K562 (cell line): ENCODE measurements at regions not wholly inside any gene's neighbourhood (a gene's known extent, or its start where the extent isn't known, plus 50 kb on each side); places are given as distances from the start of the nearest gene placed in this dataset.

Experiments
- ATAC-seq: fragments of 200-7000 bp; cut with Tn5 transposase; 3 replicates; pipeline ENCODE4 v1.9.1; 2020; ENCODE audit warnings: moderate library complexity
- BruUV-seq: library from RNA; stranded (reverse); fragments of 400-500 nt; replicated peaks from 2 replicates; lab custom pipeline; 2021; lab: Mats Ljungman, UMichigan
- CTCF ChIA-PET: fragments of 300-600 bp; formaldehyde crosslinking; extraction: SDS; loops from one replicate; lab custom pipeline; 2021; ENCODE audit warnings: low intra/inter-chr PET ratio; lab: Yijun Ruan, JAX
- POLR2A ChIA-PET: fragments of 300-600, 350-650 bp; sonication (Branson Sonifier 250); formaldehyde crosslinking; extraction: SDS; loops from one replicate; lab custom pipeline; 2021; ENCODE audit warnings: antibody characterized with exemption, inconsistent platforms; lab: Yijun Ruan, JAX
- DNase-seq, 4 experiments: peaks; one replicate each; pipeline versions ENCODE4 v3.0.0 to v3.0.0-alpha.2; 2011 to 2018; ENCODE audit warnings: low spot score in 3 of 4, mixed read lengths in 3 of 4; ENCODE audit errors: extremely low read depth in 1 of 4
- FAIRE-seq: peaks from 2 replicates; lab custom pipeline; 2011; peaks lifted over from hg19 to GRCh38; lab: Jason Lieb, UNC
- H2AFZ ChIP-seq: 2 replicates; pipeline ENCODE4 v1.6.0; 2011; ENCODE audit warnings: low read depth, low read length, control low read depth, inconsistent platforms
- H3K27ac ChIP-seq: fragments of 200-600 bp; 3 replicates; pipeline ENCODE4 v1.8.0; 2011; ENCODE audit warnings: low read depth, mild to moderate bottlenecking, control low read depth, inconsistent platforms, low read length, moderate library complexity, mixed read lengths; ENCODE audit errors: extremely low read depth
- H3K27me3 ChIP-seq, 2 experiments: fragments of 300-600 bp in 1 of 2; 2 replicates in 1 of 2; 3 replicates in 1 of 2; pipeline versions ENCODE4 v1.6.0 to v1.8.0; 2011; ENCODE audit warnings: inconsistent platforms in 2 of 2, low read length in 2 of 2, mild to moderate bottlenecking in 1 of 2, mixed read lengths in 1 of 2, moderate library complexity in 1 of 2; ENCODE audit not compliant: control insufficient read depth in 2 of 2, insufficient read depth in 2 of 2
- H3K36me3 ChIP-seq: fragments of 300-600 bp; 3 replicates; pipeline ENCODE4 v1.8.0; 2011; ENCODE audit warnings: mild to moderate bottlenecking, low read length, inconsistent platforms; ENCODE audit not compliant: control insufficient read depth, insufficient read depth
- H3K4me1 ChIP-seq, 2 experiments: fragments of 200-600 bp in 1 of 2; replicated peaks in 1 of 2; 2 replicates in 1 of 2; 3 replicates in 1 of 2; pipeline versions ENCODE4 v1.5.1 to v1.8.0; 2011; ENCODE audit warnings: inconsistent platforms in 2 of 2, low read length in 2 of 2, mild to moderate bottlenecking in 1 of 2, mixed read lengths in 1 of 2, moderate library complexity in 1 of 2; ENCODE audit not compliant: control insufficient read depth in 2 of 2, insufficient read depth in 2 of 2
- H3K4me2 ChIP-seq: 2 replicates; pipeline ENCODE4 v1.6.1; 2011; ENCODE audit warnings: low read length, control low read depth, inconsistent platforms, mixed read lengths; ENCODE audit not compliant: insufficient read depth
- H3K4me3 ChIP-seq: fragments of 200-600 bp; sonication (generic), shearing (Covaris generic); 2 replicates; pipeline ENCODE4 v1.5.1; 2016; ENCODE audit warnings: control low read depth, inconsistent platforms
- H3K79me2 ChIP-seq: fragments of 200-600 bp; 3 replicates; pipeline ENCODE4 v1.8.0; 2011; ENCODE audit warnings: low read length, inconsistent platforms; ENCODE audit not compliant: control insufficient read depth, insufficient read depth
- H3K9ac ChIP-seq, 2 experiments: 2 replicates each; pipeline versions ENCODE4 v1.6.0 to v1.6.1; 2011; ENCODE audit warnings: low read depth in 2 of 2, low read length in 2 of 2, control low read depth in 1 of 2, inconsistent platforms in 1 of 2, mild to moderate bottlenecking in 1 of 2, mixed read lengths in 1 of 2; ENCODE audit not compliant: insufficient read depth in 1 of 2
- H3K9me1 ChIP-seq: one replicate; pipeline ENCODE4 v1.6.0; 2011; ENCODE audit warnings: inconsistent platforms, mild to moderate bottlenecking, low read length, moderate library complexity; ENCODE audit not compliant: control insufficient read depth, insufficient read depth
- H3K9me3 ChIP-seq: replicated peaks from 2 replicates; pipeline ENCODE4 v1.5.1; 2011; ENCODE audit warnings: low read depth, low read length, inconsistent platforms; ENCODE audit not compliant: control insufficient read depth, insufficient read depth
- H4K20me1 ChIP-seq: replicated peaks from 2 replicates; pipeline ENCODE4 v1.6.1; 2011; ENCODE audit warnings: low read length, inconsistent platforms, mixed read lengths; ENCODE audit not compliant: control insufficient read depth, insufficient read depth
- ATF1 ChIP-seq, 2 experiments: fragments of 450-650 bp in 1 of 2; IDR thresholded peaks; 2 replicates each; pipeline ENCODE4 v1.6.1; 2016; ENCODE audit warnings: missing compliant biosample characterization in 1 of 2, missing genetic modification characterization in 1 of 2
- CBFA2T2 ChIP-seq: fragments of 450-650 bp; conservative IDR thresholded peaks from 2 replicates; pipeline ENCODE4 v1.6.1; 2017; ENCODE audit warnings: mild to moderate bottlenecking
- GABPB2 ChIP-seq: fragments of 250-450 bp; sonication (Bioruptor Pico); conservative IDR thresholded peaks from 2 replicates; pipeline ENCODE4 v1.5.1; 2021; ENCODE audit warnings: mild to moderate bottlenecking
- HNRNPH1 ChIP-seq: fragments of 200-400 bp; formaldehyde crosslinking; optimal IDR thresholded peaks from 2 replicates; pipeline ENCODE3; 2017; ENCODE audit warnings: low read depth, mild to moderate bottlenecking, low read length, moderate library complexity
- MXI1 ChIP-seq: IDR thresholded peaks from 2 replicates; pipeline ENCODE4 v1.6.1; 2011; ENCODE audit warnings: low read depth, mild to moderate bottlenecking, improper control_type of control experiment, low read length
- PHB ChIP-seq: fragments of 250-450 bp; sonication (Bioruptor Pico); IDR thresholded peaks from 2 replicates; pipeline ENCODE4 v1.5.0; 2021
- POLR2AphosphoS5 ChIP-seq: IDR thresholded peaks from 2 replicates; pipeline ENCODE4 v1.6.1; 2011; ENCODE audit warnings: mild to moderate bottlenecking, low read depth, low read length, moderate library complexity; ENCODE audit not compliant: control insufficient read depth, insufficient read depth
- PRMT5 ChIP-seq: sonication (generic); formaldehyde crosslinking; IDR thresholded peaks from 2 replicates; pipeline ENCODE4 v1.5.0; 2020; ENCODE audit warnings: missing genetic modification reagents
- RBM34 ChIP-seq: fragments of 200-400 bp; formaldehyde crosslinking; IDR thresholded peaks from 2 replicates; pipeline ENCODE4 v1.6.1; 2018; ENCODE audit warnings: low read length, borderline replicate concordance; ENCODE audit not compliant: insufficient read depth
- RCOR1 ChIP-seq, 2 experiments: IDR thresholded peaks; 2 replicates each; pipeline ENCODE4 v1.6.1; 2012; ENCODE audit warnings: low read depth in 2 of 2, low read length in 2 of 2, borderline replicate concordance in 1 of 2, improper control_type of control experiment in 1 of 2
- SMARCB1 ChIP-seq: IDR thresholded peaks from 2 replicates; pipeline ENCODE4 v1.6.1; 2011; ENCODE audit warnings: improper control_type of control experiment, low read depth; ENCODE audit not compliant: insufficient read length
- STAT5B ChIP-seq: fragments of 250-450 bp; sonication (Bioruptor Pico); IDR thresholded peaks from 2 replicates; pipeline ENCODE4 v1.8.0; 2021; ENCODE audit warnings: mild to moderate bottlenecking, inconsistent platforms
- XRCC4 ChIP-seq: IDR thresholded peaks from one replicate; pipeline ENCODE4 v1.6.1; 2011; ENCODE audit not compliant: insufficient read depth, insufficient read length; ENCODE audit errors: extremely low read depth
- ZNF212 ChIP-seq: fragments of 450-650 bp; formaldehyde crosslinking; IDR thresholded peaks from 2 replicates; pipeline ENCODE4 v1.4.0; 2020; ENCODE audit warnings: mild to moderate bottlenecking
- WGBS: fragments of 100-300 bp; shearing (Covaris generic); methylation state at CpG from one replicate; pipeline ENCODE4 v1.1.6; 2016; ENCODE audit warnings: low coverage, mixed read lengths; ENCODE audit not compliant: insufficient coverage; ENCODE audit errors: missing lambda C conversion rate; 5-methylcytosine and 5-hydroxymethylcytosine counted together
- in situ Hi-C: fragments of 300-500 bp; cut with MboI; formaldehyde crosslinking; loops from 4 replicates; pipeline ENCODE4 v1.15.0; 2018; ENCODE audit warnings: inconsistent platforms, mixed read lengths
- intact Hi-C: fragments of 100-400 bp; cut with micrococcal nuclease; formaldehyde crosslinking; loops from 2 replicates; pipeline ENCODE4 v1.14.2; 2022
- TF ChIP-seq, protein P1 (sequence below): fragments of 250-450 bp; sonication (Bioruptor Pico); IDR thresholded peaks from 2 replicates; pipeline ENCODE4 v1.4.0; 2020; ENCODE audit warnings: mild to moderate bottlenecking, moderate library complexity, borderline replicate concordance
- TF ChIP-seq, protein P2 (sequence below): sonication (generic); formaldehyde crosslinking; IDR thresholded peaks from 2 replicates; pipeline ENCODE4 v1.9.0; 2022; ENCODE audit warnings: mild to moderate bottlenecking, missing genetic modification reagents
- TF ChIP-seq, protein P3 (sequence below): sonication (generic); formaldehyde crosslinking; IDR thresholded peaks from 2 replicates; pipeline ENCODE4 v1.4.0; 2020; ENCODE audit warnings: mild to moderate bottlenecking, missing genetic modification reagents

DNA sequence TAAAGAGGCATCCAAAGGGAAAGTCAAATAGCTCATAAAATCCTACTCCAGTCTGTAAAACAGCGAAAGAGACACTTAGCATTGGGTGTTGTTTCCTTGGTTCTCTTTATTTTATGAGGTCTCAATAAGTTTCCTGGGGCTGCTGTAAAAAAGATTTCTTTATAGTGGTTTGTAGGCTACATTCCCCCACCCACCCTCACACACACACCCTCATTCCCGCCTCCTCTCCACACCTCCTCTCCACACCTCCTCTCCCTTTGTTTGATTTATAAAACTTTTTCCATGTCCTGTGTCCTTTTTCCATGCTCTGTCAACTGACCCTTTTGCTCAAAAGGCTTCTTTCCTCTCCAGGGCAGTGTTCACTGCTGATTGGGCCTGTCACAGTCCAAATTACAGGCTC, 178.9 kb upstream of the SOX9 start:
- CTCF ChIA-PET, result no interaction called here
- no peaks in the 10 kb centered on the region for H3K36me3 ChIP-seq
- in situ Hi-C loops, result no loop called here

More for the DNA sequence above, 178.9 kb upstream of the SOX9 start:
- BruUV-seq, result no TSS peak
- no peak overlapping the region for H3K4me2 ChIP-seq
- no peak for TF ChIP-seq SMARCB1
- TF ChIP-seq, protein P1, sequence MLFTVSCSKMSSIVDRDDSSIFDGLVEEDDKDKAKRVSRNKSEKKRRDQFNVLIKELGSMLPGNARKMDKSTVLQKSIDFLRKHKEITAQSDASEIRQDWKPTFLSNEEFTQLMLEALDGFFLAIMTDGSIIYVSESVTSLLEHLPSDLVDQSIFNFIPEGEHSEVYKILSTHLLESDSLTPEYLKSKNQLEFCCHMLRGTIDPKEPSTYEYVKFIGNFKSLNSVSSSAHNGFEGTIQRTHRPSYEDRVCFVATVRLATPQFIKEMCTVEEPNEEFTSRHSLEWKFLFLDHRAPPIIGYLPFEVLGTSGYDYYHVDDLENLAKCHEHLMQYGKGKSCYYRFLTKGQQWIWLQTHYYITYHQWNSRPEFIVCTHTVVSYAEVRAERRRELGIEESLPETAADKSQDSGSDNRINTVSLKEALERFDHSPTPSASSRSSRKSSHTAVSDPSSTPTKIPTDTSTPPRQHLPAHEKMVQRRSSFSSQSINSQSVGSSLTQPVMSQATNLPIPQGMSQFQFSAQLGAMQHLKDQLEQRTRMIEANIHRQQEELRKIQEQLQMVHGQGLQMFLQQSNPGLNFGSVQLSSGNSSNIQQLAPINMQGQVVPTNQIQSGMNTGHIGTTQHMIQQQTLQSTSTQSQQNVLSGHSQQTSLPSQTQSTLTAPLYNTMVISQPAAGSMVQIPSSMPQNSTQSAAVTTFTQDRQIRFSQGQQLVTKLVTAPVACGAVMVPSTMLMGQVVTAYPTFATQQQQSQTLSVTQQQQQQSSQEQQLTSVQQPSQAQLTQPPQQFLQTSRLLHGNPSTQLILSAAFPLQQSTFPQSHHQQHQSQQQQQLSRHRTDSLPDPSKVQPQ (CRISPR knock-in tag), result no peak
- no peak for TF ChIP-seq RCOR1 (IDR thresholded peaks at IDR 0.05; ENCODE audit: borderline replicate concordance in 1 of 2, low read depth in 2 of 2, low read length in 2 of 2)
- TF ChIP-seq MXI1, result no peak
- no peak for TF ChIP-seq PRMT5 (CRISPR knock-in tag)
- TF ChIP-seq XRCC4, result no peak
- no peak for TF ChIP-seq GABPB2 (CRISPR knock-in tag)
- no peak for TF ChIP-seq ZNF212
- no peak for TF ChIP-seq ATF1 (CRISPR knock-in tag; IDR thresholded peaks at IDR 0.05)
- no peak for TF ChIP-seq ATF1 (tag; IDR thresholded peaks at IDR 0.05)
- no peak for TF ChIP-seq POLR2AphosphoS5
- TF ChIP-seq, protein P2, sequence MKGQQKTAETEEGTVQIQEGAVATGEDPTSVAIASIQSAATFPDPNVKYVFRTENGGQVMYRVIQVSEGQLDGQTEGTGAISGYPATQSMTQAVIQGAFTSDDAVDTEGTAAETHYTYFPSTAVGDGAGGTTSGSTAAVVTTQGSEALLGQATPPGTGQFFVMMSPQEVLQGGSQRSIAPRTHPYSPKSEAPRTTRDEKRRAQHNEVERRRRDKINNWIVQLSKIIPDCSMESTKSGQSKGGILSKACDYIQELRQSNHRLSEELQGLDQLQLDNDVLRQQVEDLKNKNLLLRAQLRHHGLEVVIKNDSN, result no peak
- no peak for TF ChIP-seq CBFA2T2
- no peak for TF ChIP-seq STAT5B
- no peak for TF ChIP-seq HNRNPH1
- TF ChIP-seq, protein P3, sequence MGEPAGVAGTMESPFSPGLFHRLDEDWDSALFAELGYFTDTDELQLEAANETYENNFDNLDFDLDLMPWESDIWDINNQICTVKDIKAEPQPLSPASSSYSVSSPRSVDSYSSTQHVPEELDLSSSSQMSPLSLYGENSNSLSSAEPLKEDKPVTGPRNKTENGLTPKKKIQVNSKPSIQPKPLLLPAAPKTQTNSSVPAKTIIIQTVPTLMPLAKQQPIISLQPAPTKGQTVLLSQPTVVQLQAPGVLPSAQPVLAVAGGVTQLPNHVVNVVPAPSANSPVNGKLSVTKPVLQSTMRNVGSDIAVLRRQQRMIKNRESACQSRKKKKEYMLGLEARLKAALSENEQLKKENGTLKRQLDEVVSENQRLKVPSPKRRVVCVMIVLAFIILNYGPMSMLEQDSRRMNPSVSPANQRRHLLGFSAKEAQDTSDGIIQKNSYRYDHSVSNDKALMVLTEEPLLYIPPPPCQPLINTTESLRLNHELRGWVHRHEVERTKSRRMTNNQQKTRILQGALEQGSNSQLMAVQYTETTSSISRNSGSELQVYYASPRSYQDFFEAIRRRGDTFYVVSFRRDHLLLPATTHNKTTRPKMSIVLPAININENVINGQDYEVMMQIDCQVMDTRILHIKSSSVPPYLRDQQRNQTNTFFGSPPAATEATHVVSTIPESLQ (CRISPR knock-in tag), result no peak
- no peak for TF ChIP-seq RBM34
- no peak for TF ChIP-seq PHB (CRISPR knock-in tag)
- TF ChIP-seq, all 486 proteins: peak for 0
- Histone ChIP-seq H3K9me3 (no peaks in the 10 kb centered on the region), H3K79me2 (no peaks in the 10 kb centered on the region), H4K20me1 (no peaks in the 10 kb centered on the region), H3K9ac (no peak overlapping the region), H2AFZ (no peak overlapping the region), H3K9me1 (no peaks in the 10 kb centered on the region), H3K27me3 (no peaks in the 10 kb centered on the region), H3K4me1 (no peaks in the 10 kb centered on the region), H3K4me3 (no peak overlapping the region), H3K27ac (no peak overlapping the region)
- ATAC-seq (no peak), FAIRE-seq (no peak), DNase-seq (no peak)
- POLR2A ChIA-PET, result no interaction called here
- WGBS, result 0% methylated on average over 2 of the region's 2 CpGs
- intact Hi-C loops, result no loop called here
